H9 (cell line): ENCODE measurements at regions not wholly inside any gene's neighbourhood (a gene's known extent, or its start where the extent isn't known, plus 50 kb on each side); places are given as distances from the start of the nearest gene placed in this dataset.

Experiments used
- DNase-seq: peaks from one replicate; pipeline ENCODE4 v3.0.0-alpha.2; 2017
- H2AFZ ChIP-seq: one replicate; pipeline ENCODE4 v1.6.1; 2013; ENCODE audit warnings: mild to moderate bottlenecking, low read length, control low read depth, moderate library complexity
- H2AK5ac ChIP-seq: 2 replicates; pipeline ENCODE4 v1.6.1; 2013; ENCODE audit warnings: low read length, control low read depth, mixed read lengths; ENCODE audit not compliant: insufficient read length
- H2BK120ac ChIP-seq: one replicate; pipeline ENCODE4 v1.6.1; 2013; ENCODE audit warnings: low read depth, mild to moderate bottlenecking, low read length, control low read depth, inconsistent platforms; ENCODE audit not compliant: poor library complexity, severe bottlenecking
- H2BK12ac ChIP-seq: 2 replicates; pipeline ENCODE4 v1.6.1; 2013; ENCODE audit warnings: low read length, control low read depth, mixed read lengths, low read depth; ENCODE audit not compliant: insufficient read length
- H2BK15ac ChIP-seq: 2 replicates; pipeline ENCODE4 v1.6.1; 2013; ENCODE audit warnings: low read depth, low read length, control low read depth
- H2BK20ac ChIP-seq: one replicate; pipeline ENCODE4 v1.6.1; 2013; ENCODE audit warnings: low read depth, mild to moderate bottlenecking, low read length, control low read depth, inconsistent platforms; ENCODE audit not compliant: poor library complexity, severe bottlenecking
- H2BK5ac ChIP-seq: 2 replicates; pipeline ENCODE4 v1.6.1; 2013; ENCODE audit warnings: low read length, control low read depth, mixed read lengths; ENCODE audit not compliant: insufficient read length
- H3K14ac ChIP-seq: 2 replicates; pipeline ENCODE4 v1.6.1; 2013; ENCODE audit warnings: low read length, control low read depth; ENCODE audit not compliant: insufficient read depth
- H3K18ac ChIP-seq: 2 replicates; pipeline ENCODE4 v1.6.1; 2013; ENCODE audit warnings: low read depth, mild to moderate bottlenecking, mixed read lengths, low read length, control low read depth; ENCODE audit not compliant: insufficient read length
- H3K23ac ChIP-seq: 2 replicates; pipeline ENCODE4 v1.6.1; 2013; ENCODE audit warnings: low read length, control low read depth, mixed read lengths, low read depth; ENCODE audit not compliant: insufficient read length
- H3K23me2 ChIP-seq: 2 replicates; pipeline ENCODE4 v1.6.1; 2013; ENCODE audit warnings: low read depth, mild to moderate bottlenecking, mixed read lengths, low read length, control low read depth; ENCODE audit not compliant: insufficient read length, poor library complexity, severe bottlenecking
- H3K27ac ChIP-seq: 2 replicates; pipeline ENCODE4 v1.5.1; 2013; ENCODE audit warnings: low read length, control low read depth, mixed read lengths, low read depth; ENCODE audit not compliant: insufficient read length
- H3K27me3 ChIP-seq: 2 replicates; pipeline ENCODE4 v1.6.1; 2013; ENCODE audit warnings: low read length, control low read depth, inconsistent platforms; ENCODE audit not compliant: insufficient read depth
- H3K4ac ChIP-seq: 2 replicates; pipeline ENCODE4 v1.6.1; 2013; ENCODE audit warnings: low read depth, mild to moderate bottlenecking, control low read depth, inconsistent platforms, low read length, moderate library complexity
- H3K4me1 ChIP-seq: 2 replicates; pipeline ENCODE4 v1.6.1; 2013; ENCODE audit warnings: low read length, control low read depth, inconsistent platforms; ENCODE audit not compliant: insufficient read depth
- H3K4me2 ChIP-seq: 2 replicates; pipeline ENCODE4 v1.6.1; 2013; ENCODE audit warnings: low read length, control low read depth, mixed read lengths; ENCODE audit not compliant: insufficient read length, insufficient read depth
- H3K56ac ChIP-seq: 2 replicates; pipeline ENCODE4 v1.6.1; 2013; ENCODE audit warnings: low read depth, mild to moderate bottlenecking, mixed read lengths, low read length, control low read depth; ENCODE audit not compliant: insufficient read length
- H3K79me1 ChIP-seq: 2 replicates; pipeline ENCODE4 v1.6.1; 2013; ENCODE audit warnings: low read depth, mild to moderate bottlenecking, moderate library complexity, low read length, control low read depth, inconsistent platforms; ENCODE audit not compliant: insufficient read depth, poor library complexity, severe bottlenecking
- H3K79me2 ChIP-seq: 2 replicates; pipeline ENCODE4 v1.6.1; 2013; ENCODE audit warnings: low read length, control low read depth, inconsistent platforms; ENCODE audit not compliant: insufficient read depth
- H3K9ac ChIP-seq: 2 replicates; pipeline ENCODE4 v1.6.1; 2013; ENCODE audit warnings: low read length, control low read depth, mixed read lengths; ENCODE audit not compliant: insufficient read length; ENCODE audit errors: extremely low read depth
- H3K9me3 ChIP-seq: one replicate; pipeline ENCODE4 v1.6.1; 2013; ENCODE audit warnings: low read depth, low read length, inconsistent platforms; ENCODE audit not compliant: control insufficient read depth
- H3T11ph ChIP-seq: one replicate; pipeline ENCODE4 v1.6.1; 2013; ENCODE audit warnings: mild to moderate bottlenecking, low read length, control low read depth, inconsistent platforms
- H4K20me1 ChIP-seq: one replicate; pipeline ENCODE4 v1.6.1; 2013; ENCODE audit not compliant: control insufficient read depth, insufficient read length, insufficient read depth
- H4K5ac ChIP-seq: 2 replicates; pipeline ENCODE4 v1.6.1; 2013; ENCODE audit warnings: low read depth, mild to moderate bottlenecking, mixed read lengths, low read length, control low read depth; ENCODE audit not compliant: insufficient read length
- H4K8ac ChIP-seq: replicated peaks from 2 replicates; pipeline ENCODE4 v1.6.1; 2013; ENCODE audit warnings: low read length, control low read depth, mixed read lengths, low read depth; ENCODE audit not compliant: insufficient read length
- H4K91ac ChIP-seq: 2 replicates; pipeline ENCODE4 v1.6.1; 2013; ENCODE audit warnings: low read depth, mild to moderate bottlenecking, moderate library complexity, mixed read lengths, low read length, control low read depth; ENCODE audit not compliant: insufficient read length
- H3K27ac Mint-ChIP-seq, 3 experiments: 2 replicates in 2 of 3; 3 replicates in 1 of 3; pipeline ENCODE4 v1.8.0; 2020 to 2021; ENCODE audit warnings: mixed read lengths in 3 of 3, mild to moderate bottlenecking in 1 of 3, moderate library complexity in 1 of 3
- H3K27me3 Mint-ChIP-seq: 2 replicates; pipeline ENCODE4 v1.8.0; 2021; ENCODE audit warnings: low read depth, mild to moderate bottlenecking, moderate library complexity, mixed read lengths
- H3K36me3 Mint-ChIP-seq, 3 experiments: 2 replicates in 2 of 3; 3 replicates in 1 of 3; pipeline ENCODE4 v1.8.0; 2020 to 2021; ENCODE audit warnings: low read depth in 3 of 3, mixed read lengths in 3 of 3; ENCODE audit not compliant: insufficient read depth in 1 of 3
- H3K4me1 Mint-ChIP-seq, 2 experiments: 2 replicates each; pipeline ENCODE4 v1.8.0; 2020; ENCODE audit warnings: mixed read lengths in 2 of 2
- H3K4me3 Mint-ChIP-seq, 2 experiments: 2 replicates in 1 of 2; 3 replicates in 1 of 2; pipeline ENCODE4 v1.8.0; 2020 to 2021; ENCODE audit warnings: mild to moderate bottlenecking in 2 of 2, mixed read lengths in 2 of 2, moderate library complexity in 1 of 2
- H3K9me3 Mint-ChIP-seq, 2 experiments: 2 replicates in 1 of 2; 3 replicates in 1 of 2; pipeline ENCODE4 v1.8.0; 2020; ENCODE audit warnings: mild to moderate bottlenecking in 2 of 2, mixed read lengths in 2 of 2, moderate library complexity in 1 of 2
- CTCF ChIP-seq: fragments of 200-600 bp; sonication (generic); conservative IDR thresholded peaks from 3 replicates; pipeline ENCODE4 v1.8.0; 2021; ENCODE audit warnings: antibody characterized with exemption, mild to moderate bottlenecking
- WGBS: extraction: QIAGEN DNeasy Blood & Tissue Kit; methylation state at CpG from one replicate; pipeline ENCODE4 v1.1.7; 2013; ENCODE audit warnings: missing lambda C conversion rate, low lambda C conversion rate, mixed read lengths; ENCODE audit not compliant: insufficient read length; ENCODE audit errors: extremely low coverage; 5-methylcytosine and 5-hydroxymethylcytosine counted together

GRCh38 chr1:217240656-217241055 lies 390.2 kb downstream of the GPATCH2 start:
- Histone ChIP-seq H3K27me3 (no peaks in the 10 kb centered on the region), H2AK5ac (no peak overlapping the region), H2BK120ac (no peak overlapping the region), H3T11ph (no peak overlapping the region), H4K91ac (no peak overlapping the region), H3K23me2 (no peaks in the 10 kb centered on the region), H3K23ac (no peak overlapping the region), H2BK12ac (no peak overlapping the region), H3K14ac (no peak overlapping the region), H3K18ac (no peak overlapping the region), H3K79me2 (no peaks in the 10 kb centered on the region), H2BK5ac (no peak overlapping the region), H2BK20ac (no peak overlapping the region), H3K9ac (no peak overlapping the region), H2BK15ac (no peak overlapping the region), H4K20me1 (no peaks in the 10 kb centered on the region), H3K27ac (no peak overlapping the region), H3K4ac (no peak overlapping the region), H3K9me3 (no peaks in the 10 kb centered on the region), H3K4me1 (no peaks in the 10 kb centered on the region), H3K4me2 (no peak overlapping the region), H3K79me1 (no peaks in the 10 kb centered on the region), H2AFZ (no peak overlapping the region), H4K8ac (no peak overlapping the region), H3K56ac (no peak overlapping the region), H4K5ac (no peak overlapping the region)
- Mint-ChIP-seq H3K27ac (no peak overlapping the region), H3K27me3 (peaks cover 2% of the 10 kb centered on the region; the same call in 1 of the 2 replicates), H3K4me1 (no peaks in the 10 kb centered on the region), H3K9me3 (no peaks in the 10 kb centered on the region; a peak in 1 of 5 replicates), H3K36me3 (no peaks in the 10 kb centered on the region), H3K4me3 (no peak overlapping the region)
- WGBS = no CpG with 5 or more reads among the region's 2 CpGs
- no peak for TF ChIP-seq CTCF
- DNase-seq = no peak
